HepG2 (cell line): ENCODE measurements at regions not wholly inside any gene's neighbourhood (a gene's known extent, or its start where the extent isn't known, plus 50 kb on each side); places are given as distances from the start of the nearest gene placed in this dataset.

Source experiments
- ATAC-seq: fragments of 200-7000 bp; cut with Tn5 transposase; 3 replicates; pipeline ENCODE4 v1.9.1; 2020; ENCODE audit warnings: mild to moderate bottlenecking, moderate library complexity
- BruUV-seq: library from RNA; stranded (reverse); fragments of 400-500 nt; replicated peaks from 2 replicates; lab custom pipeline; 2021; lab: Mats Ljungman, UMichigan
- CTCF ChIA-PET: fragments of 300-600 bp; formaldehyde crosslinking; extraction: SDS; loops from one replicate; lab custom pipeline; 2021; ENCODE audit warnings: low total read pairs, inconsistent platforms, low intra/inter-chr PET ratio; lab: Yijun Ruan, JAX
- POLR2A ChIA-PET: fragments of 350-600 bp; sonication (Branson Sonifier 250); formaldehyde crosslinking; loops from one replicate; lab custom pipeline; 2020; ENCODE audit warnings: antibody characterized with exemption, inconsistent platforms; lab: Yijun Ruan, JAX
- DNase-seq: peaks from one replicate; pipeline ENCODE4 v3.0.0-alpha.2; 2015; ENCODE audit warnings: low spot score
- FAIRE-seq: peaks from 3 replicates; lab custom pipeline; 2011; peaks lifted over from hg19 to GRCh38; lab: Jason Lieb, UNC
- H2AFZ ChIP-seq: one replicate; pipeline ENCODE4 v1.6.1; 2011; ENCODE audit warnings: low read length, inconsistent platforms
- H3K27ac ChIP-seq: fragments of 300-600 bp; 3 replicates; pipeline ENCODE4 v1.8.0; 2011; ENCODE audit warnings: mixed run types, mild to moderate bottlenecking, mixed read lengths, low read length, inconsistent platforms; ENCODE audit not compliant: insufficient read depth; ENCODE audit errors: extremely low read length
- H3K27me3 ChIP-seq, 2 experiments: fragments of 200-600 bp in 1 of 2; 2 replicates in 1 of 2; 3 replicates in 1 of 2; pipeline versions ENCODE4 v1.6.0 to v1.8.0; 2011; ENCODE audit warnings: low read length in 2 of 2, mild to moderate bottlenecking in 2 of 2, moderate library complexity in 2 of 2, inconsistent platforms in 1 of 2; ENCODE audit not compliant: insufficient read depth in 2 of 2, control insufficient read depth in 1 of 2
- H3K36me3 ChIP-seq, 2 experiments: fragments of 200-600 bp in 1 of 2; replicated peaks in 1 of 2; 2 replicates in 1 of 2; 3 replicates in 1 of 2; pipeline versions ENCODE4 v1.5.1 to v1.8.0; 2011; ENCODE audit warnings: low read length in 2 of 2, inconsistent platforms in 1 of 2; ENCODE audit not compliant: insufficient read depth in 2 of 2, control insufficient read depth in 1 of 2
- H3K4me1 ChIP-seq: 2 replicates; pipeline ENCODE4 v1.5.1; 2012; ENCODE audit warnings: low read length, inconsistent platforms; ENCODE audit not compliant: insufficient read depth
- H3K4me2 ChIP-seq: 2 replicates; pipeline ENCODE4 v1.6.0; 2011; ENCODE audit warnings: low read depth, low read length, inconsistent platforms
- H3K4me3 ChIP-seq, 3 experiments: fragments of 200-600 bp in 1 of 3; sonication (generic), shearing (Covaris generic) in 1 of 3; replicated peaks in 1 of 3; 2 replicates each; pipeline ENCODE4 v1.5.1; 2011 to 2016; ENCODE audit warnings: low read length in 3 of 3, inconsistent platforms in 2 of 3, low read depth in 2 of 3, mild to moderate bottlenecking in 2 of 3, control low read depth in 1 of 3, mixed read lengths in 1 of 3; ENCODE audit not compliant: insufficient read depth in 1 of 3
- H3K79me2 ChIP-seq: one replicate; pipeline ENCODE4 v1.6.1; 2011; ENCODE audit warnings: low read length, inconsistent platforms; ENCODE audit not compliant: insufficient read depth
- H3K9ac ChIP-seq: 2 replicates; pipeline ENCODE4 v1.6.0; 2011; ENCODE audit warnings: mild to moderate bottlenecking, low read depth, low read length, inconsistent platforms; ENCODE audit not compliant: insufficient read depth
- H3K9me3 ChIP-seq: 2 replicates; pipeline ENCODE4 v1.5.1; 2012; ENCODE audit warnings: mild to moderate bottlenecking, low read length
- H4K20me1 ChIP-seq: 2 replicates; pipeline ENCODE4 v1.6.0; 2011; ENCODE audit warnings: inconsistent platforms, mild to moderate bottlenecking, low read length, moderate library complexity; ENCODE audit not compliant: insufficient read depth
- ATM ChIP-seq: fragments of 450-650 bp; IDR thresholded peaks from 2 replicates; pipeline ENCODE4 v1.7.1; 2017; ENCODE audit warnings: mild to moderate bottlenecking, borderline replicate concordance
- DNMT1 ChIP-seq: sonication (generic); formaldehyde crosslinking; IDR thresholded peaks from 2 replicates; pipeline ENCODE4 v1.5.1; 2020; ENCODE audit warnings: mild to moderate bottlenecking, missing genetic modification reagents
- FIP1L1 ChIP-seq: fragments of 200-400 bp; formaldehyde crosslinking; IDR thresholded peaks from 2 replicates; pipeline ENCODE4 v1.6.1; 2018; ENCODE audit warnings: low read depth, mild to moderate bottlenecking, low read length, moderate library complexity, borderline replicate concordance; ENCODE audit not compliant: insufficient read depth
- FOXP1 ChIP-seq, 2 experiments: fragments of 450-650 bp in 1 of 2; IDR thresholded peaks; 2 replicates each; pipeline ENCODE4 v1.6.1; 2017 to 2018; ENCODE audit warnings: antibody characterized with exemption in 1 of 2
- HNRNPL ChIP-seq: fragments of 200-400 bp; formaldehyde crosslinking; IDR thresholded peaks from 2 replicates; pipeline ENCODE4 v1.6.1; 2017; ENCODE audit warnings: mild to moderate bottlenecking, low read depth, low read length
- KLF15 ChIP-seq: sonication (generic); formaldehyde crosslinking; IDR thresholded peaks from 2 replicates; pipeline ENCODE4 v1.8.1; 2023; ENCODE audit warnings: borderline replicate concordance, mild to moderate bottlenecking, inconsistent platforms, missing genetic modification reagents, mixed read lengths
- NFE2 ChIP-seq: sonication (generic); formaldehyde crosslinking; IDR thresholded peaks from 2 replicates; pipeline ENCODE4 v1.4.0; 2020; ENCODE audit warnings: missing genetic modification reagents
- NFKBIZ ChIP-seq: IDR thresholded peaks from 2 replicates; pipeline ENCODE4 v1.6.1; 2018; ENCODE audit warnings: missing genetic modification reagents, missing compliant biosample characterization
- RFX3 ChIP-seq: IDR thresholded peaks from 2 replicates; pipeline ENCODE4 v1.6.1; 2016; ENCODE audit warnings: missing biosample characterization, missing genetic modification reagents
- SMC3 ChIP-seq: IDR thresholded peaks from 2 replicates; pipeline ENCODE4 v1.6.1; 2011; ENCODE audit warnings: low read length, improper control_type of control experiment
- TCF7L2 ChIP-seq: IDR thresholded peaks from 2 replicates; pipeline ENCODE4 v1.6.1; 2011; ENCODE audit warnings: mild to moderate bottlenecking, low read depth, low read length, moderate library complexity
- ZNF782 ChIP-seq: sonication (generic); formaldehyde crosslinking; IDR thresholded peaks from 2 replicates; pipeline ENCODE4 v1.4.0; 2020; ENCODE audit warnings: missing genetic modification reagents, mild to moderate bottlenecking, borderline replicate concordance
- WGBS: methylation state at CpG from one replicate; pipeline ENCODE4 v1.1.6; 2017; ENCODE audit warnings: low lambda C conversion rate; 5-methylcytosine and 5-hydroxymethylcytosine counted together
- in situ Hi-C: cut with HindIII; loops from 2 replicates; pipeline ENCODE4 v1.10.0; 2017; ENCODE audit warnings: low pct_unique_long_range_greater_than_20kb; ENCODE audit not compliant: extremely low pct_ligation_motif_present
- intact Hi-C: fragments of 100-400 bp; cut with micrococcal nuclease; formaldehyde crosslinking; loops from one replicate; pipeline ENCODE4 v1.10.0; 2022; ENCODE audit not compliant: unreplicated experiment
- TF ChIP-seq, protein P1 (sequence below): sonication (generic); formaldehyde crosslinking; IDR thresholded peaks from 2 replicates; pipeline ENCODE4 v1.4.0; 2020; ENCODE audit warnings: missing genetic modification reagents, mild to moderate bottlenecking, borderline replicate concordance

DNA sequence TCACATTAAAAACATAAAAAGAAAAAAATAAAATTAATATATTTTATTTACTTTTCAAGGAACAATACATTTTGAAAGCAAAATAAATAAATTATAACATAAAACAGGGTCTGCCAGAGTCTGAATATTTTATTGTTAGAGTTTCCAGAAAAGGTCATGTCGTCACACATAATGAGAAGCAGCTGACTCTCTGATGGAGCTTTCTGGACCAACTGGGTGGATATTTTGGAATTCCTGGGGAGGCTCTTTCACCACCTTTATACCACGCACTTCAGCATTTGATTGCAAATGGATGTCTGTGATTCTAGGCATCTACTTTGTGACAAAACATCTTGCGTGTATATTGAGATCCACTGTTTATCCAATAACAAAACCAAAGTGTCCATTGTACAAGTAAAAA is 455.0 kb upstream of the CCDC179 start:
- no peak for DNase-seq
- Histone ChIP-seq H3K9ac (no peak overlapping the region), H3K79me2 (no peaks in the 10 kb centered on the region), H3K27me3 (no peaks in the 10 kb centered on the region), H3K4me3 (no peak overlapping the region), H3K4me2 (no peak overlapping the region), H3K27ac (no peak overlapping the region), H2AFZ (no peak overlapping the region), H4K20me1 (no peaks in the 10 kb centered on the region), H3K4me1 (no peaks in the 10 kb centered on the region), H3K36me3 (no peaks in the 10 kb centered on the region), H3K9me3 (peaks cover 14% of the 10 kb centered on the region)
- TF ChIP-seq FOXP1 (IDR thresholded peaks at IDR 0.05) (no peak), FOXP1 (CRISPR knock-in tag; IDR thresholded peaks at IDR 0.05) (no peak), FIP1L1 (no peak), SMC3 (no peak), ZNF782 (CRISPR knock-in tag) (no peak), NFE2 (no peak), DNMT1 (CRISPR knock-in tag) (no peak), NFKBIZ (CRISPR knock-in tag) (no peak), HNRNPL (no peak), RFX3 (CRISPR knock-in tag) (no peak)
- TF ChIP-seq, protein P1, sequence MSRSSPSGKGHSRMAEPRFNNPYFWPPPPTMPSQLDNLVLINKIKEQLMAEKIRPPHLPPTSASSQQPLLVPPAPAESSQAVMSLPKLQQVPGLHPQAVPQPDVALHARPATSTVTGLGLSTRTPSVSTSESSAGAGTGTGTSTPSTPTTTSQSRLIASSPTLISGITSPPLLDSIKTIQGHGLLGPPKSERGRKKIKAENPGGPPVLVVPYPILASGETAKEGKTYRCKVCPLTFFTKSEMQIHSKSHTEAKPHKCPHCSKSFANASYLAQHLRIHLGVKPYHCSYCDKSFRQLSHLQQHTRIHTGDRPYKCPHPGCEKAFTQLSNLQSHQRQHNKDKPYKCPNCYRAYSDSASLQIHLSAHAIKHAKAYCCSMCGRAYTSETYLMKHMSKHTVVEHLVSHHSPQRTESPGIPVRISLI (CRISPR knock-in tag), result no peak
- ChIA-PET CTCF (no interaction called here), POLR2A (no interaction called here)
- no TSS peak for BruUV-seq
- intact Hi-C loops, result no loop called here
- ATAC-seq, result no peak
- FAIRE-seq, result no peak
- WGBS, result 3% methylated on average over 2 of the region's 3 CpGs
- in situ Hi-C loops, result no loop called here

DNA sequence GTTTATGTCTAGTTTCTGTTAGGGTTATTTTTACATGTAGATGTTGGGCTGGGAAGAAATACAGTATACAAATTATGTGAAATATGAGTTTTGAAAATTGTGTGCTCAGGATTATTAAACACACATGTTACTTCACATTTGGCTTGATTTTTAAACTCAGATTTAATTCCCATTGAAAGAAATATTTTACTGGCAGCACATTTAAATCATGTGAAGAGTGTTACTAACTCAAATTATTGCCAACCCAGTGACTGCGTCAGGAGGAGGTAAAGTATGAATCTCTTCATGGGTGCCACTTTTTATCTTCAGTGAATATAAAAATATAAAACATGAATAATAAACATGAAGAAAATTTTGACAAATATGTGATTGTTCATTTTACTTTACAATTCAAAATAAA is 457.5 kb upstream of the CCDC179 start:
- H3K27ac ChIP-seq, result no peak overlapping the region
- in situ Hi-C loops, result no loop called here
- ATAC-seq (no peak), DNase-seq (no peak), FAIRE-seq (no peak)
- no peaks in the 10 kb centered on the region for H3K4me1 ChIP-seq
- no peak overlapping the region for H3K9ac ChIP-seq
- intact Hi-C loops, result no loop called here
- H3K4me2 ChIP-seq, result no peak overlapping the region
- no peaks in the 10 kb centered on the region for H3K79me2 ChIP-seq
- H3K36me3 ChIP-seq, result no peaks in the 10 kb centered on the region
- no peak overlapping the region for H2AFZ ChIP-seq
- H4K20me1 ChIP-seq, result no peaks in the 10 kb centered on the region
- no peak overlapping the region for H3K4me3 ChIP-seq
- TF ChIP-seq TCF7L2, result no peak
- no peak for TF ChIP-seq ATM
- TF ChIP-seq KLF15 (CRISPR knock-in tag), result no peak
- WGBS, result 44% methylated on average over 1 of the region's 1 CpG
- BruUV-seq, result no TSS peak
- H3K9me3 ChIP-seq, result peaks cover 22% of the 10 kb centered on the region
- ChIA-PET CTCF (no interaction called here), POLR2A (no interaction called here)
- no peaks in the 10 kb centered on the region for H3K27me3 ChIP-seq
